NCI-H2171 (cell line): ENCODE measurements at regions not wholly inside any gene's neighbourhood (a gene's known extent, or its start where the extent isn't known, plus 50 kb on each side); places are given as distances from the start of the nearest gene placed in this dataset.

Source experiments
- DNase-seq: peaks from one replicate; lab custom pipeline; 2025; lab: John Stamatoyannopoulos, UW

DNA sequence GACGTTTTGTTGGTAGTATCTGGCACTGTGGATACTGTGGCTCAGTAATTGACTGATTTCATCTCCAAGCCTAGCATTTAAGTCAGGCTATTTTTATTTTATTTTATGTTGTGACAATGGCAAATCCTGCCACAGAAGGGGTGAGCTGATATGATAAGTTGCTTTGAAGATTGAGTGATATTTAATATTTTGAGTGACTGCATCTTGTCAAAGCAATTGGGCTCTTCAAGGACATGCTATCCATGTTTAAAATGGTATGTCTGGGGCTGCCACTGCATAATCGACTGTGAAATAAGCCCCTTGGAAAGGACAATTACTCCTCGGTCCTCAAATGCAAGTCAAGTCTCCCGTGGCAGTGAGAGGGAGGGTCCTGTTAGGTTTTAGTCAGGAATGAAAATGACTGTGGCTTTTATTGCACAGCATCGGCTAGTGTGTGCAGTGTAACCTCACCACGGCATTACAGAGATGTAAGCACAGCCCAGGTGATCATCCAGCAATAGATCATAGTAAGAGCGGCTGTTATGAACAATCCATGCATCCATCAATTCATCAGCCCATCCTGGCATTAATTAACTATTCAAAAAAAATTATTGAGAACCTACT lies 178.2 kb downstream of the GBA3 start:
- no peak for DNase-seq

DNA sequence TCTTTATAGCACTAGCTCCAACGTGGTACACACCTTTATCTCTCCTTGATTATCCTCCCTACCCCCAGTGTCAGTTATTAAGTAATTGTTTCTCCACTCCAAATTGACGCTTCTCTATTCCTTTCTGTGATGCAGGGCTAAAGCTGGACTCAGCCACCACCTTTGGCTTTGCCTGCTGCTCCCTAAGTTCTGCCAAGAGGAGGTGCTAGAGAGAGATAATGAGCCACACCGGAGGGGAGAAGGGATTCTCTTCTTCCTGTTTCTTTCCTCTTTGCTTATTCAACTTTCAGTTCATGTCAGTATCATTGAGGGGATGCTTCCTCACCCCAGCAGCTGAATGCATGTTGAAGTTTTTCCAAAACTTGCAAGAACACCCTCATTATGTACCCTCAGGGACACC lies 176.5 kb downstream of the GBA3 start:
- no peak for DNase-seq
